GM21576 (cell line): ENCODE measurements at regions not wholly inside any gene's neighbourhood (a gene's known extent, or its start where the extent isn't known, plus 50 kb on each side); places are given as distances from the start of the nearest gene placed in this dataset.
"Not testable (repeated sequence)": the region's sequence is repeated elsewhere in the genome, so short reads cannot be mapped to it uniquely, and the experiment has no call there.

ENCODE experiments used
- ATAC-seq: cut with Tn5 transposase; IDR thresholded peaks from one replicate; pipeline ENCODE4 v1.9.1; 2021; ENCODE audit warnings: mild to moderate bottlenecking, moderate library complexity; ENCODE audit not compliant: unreplicated experiment

DNA sequence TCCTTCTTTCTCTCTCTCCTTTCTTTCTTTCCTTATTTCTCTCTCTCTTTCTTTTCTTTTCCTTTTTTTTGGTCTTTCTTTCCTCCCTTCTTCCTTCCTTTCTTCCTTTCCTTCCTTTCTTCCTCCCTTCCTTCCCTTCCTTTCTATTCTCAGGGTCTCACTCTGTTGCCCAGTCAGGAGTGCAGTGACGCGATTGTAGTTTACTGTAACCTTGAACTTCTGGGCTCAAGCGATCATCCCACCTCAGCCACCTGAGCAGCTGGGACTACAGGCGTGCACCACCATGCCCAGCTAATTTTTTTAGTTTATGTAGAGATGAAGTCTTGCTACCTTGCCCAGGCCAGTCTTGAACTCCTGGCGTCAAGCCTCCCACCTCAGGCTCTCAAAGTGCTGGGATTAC lies 83.8 kb upstream of the PPM1B start:
- ATAC-seq, result no peak

GRCh38 chr2:44086629-44087028 lies 82.0 kb upstream of the PPM1B start:
- no peak for ATAC-seq

GRCh38 chr2:44087036-44087713 lies 81.5 kb upstream of the PPM1B start:
- ATAC-seq, result peak; percentile 56

- no peak for ATAC-seq
These were observed 81.0 kb upstream of the PPM1B start for GRCh38 chr2:44087714-44088092.

GRCh38 chr2:44092519-44092918 lies 76.2 kb upstream of the PPM1B start:
- not testable (repeated sequence) for ATAC-seq

DNA sequence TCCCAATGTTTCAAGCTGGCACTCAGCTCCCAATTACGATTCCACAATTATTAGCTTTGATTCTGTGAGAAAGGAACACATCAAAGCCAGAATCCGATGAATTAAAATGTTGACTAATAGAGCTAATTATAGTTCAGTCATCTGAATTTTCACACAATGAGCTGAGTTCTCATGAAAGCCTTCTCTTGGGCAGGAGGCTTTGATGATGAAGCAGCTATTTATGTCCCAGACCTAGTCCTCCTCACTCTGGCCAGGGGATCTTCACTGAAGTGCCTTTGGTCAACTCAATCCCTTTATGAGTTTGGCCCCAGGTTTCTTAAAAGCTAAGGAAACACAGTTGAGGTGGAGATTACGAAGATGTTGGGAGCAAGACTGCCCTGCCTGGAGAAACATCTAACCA lies 74.7 kb upstream of the PPM1B start:
- no peak for ATAC-seq

- no peak for ATAC-seq
These were observed 71.3 kb upstream of the PPM1B start for GRCh38 chr2:44097322-44097907.

GRCh38 chr2:44098050-44098449 lies 70.6 kb upstream of the PPM1B start:
- ATAC-seq, result no peak

DNA sequence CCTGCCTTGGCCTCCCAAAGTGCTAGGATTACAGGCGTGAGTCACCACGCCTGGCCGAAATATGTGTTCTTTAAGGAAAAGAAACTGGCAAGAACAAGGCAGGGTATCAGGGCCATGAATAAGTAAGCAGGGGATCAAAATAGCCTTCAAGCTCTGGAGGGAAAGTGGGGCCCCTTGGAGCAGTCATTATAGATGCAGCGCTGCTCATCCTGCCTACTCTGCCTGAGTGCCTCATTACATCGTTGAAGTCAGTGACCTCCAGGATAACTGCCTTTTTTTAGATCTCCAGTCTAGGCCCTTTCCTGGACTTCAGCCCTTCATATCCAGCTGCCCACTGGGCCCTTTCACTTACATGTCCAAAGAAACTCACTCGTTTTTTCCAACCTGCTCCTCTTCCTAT lies 69.8 kb upstream of the PPM1B start:
- no peak for ATAC-seq

GRCh38 chr2:44100351-44100750 lies 68.3 kb upstream of the PPM1B start:
- ATAC-seq, result no peak

DNA sequence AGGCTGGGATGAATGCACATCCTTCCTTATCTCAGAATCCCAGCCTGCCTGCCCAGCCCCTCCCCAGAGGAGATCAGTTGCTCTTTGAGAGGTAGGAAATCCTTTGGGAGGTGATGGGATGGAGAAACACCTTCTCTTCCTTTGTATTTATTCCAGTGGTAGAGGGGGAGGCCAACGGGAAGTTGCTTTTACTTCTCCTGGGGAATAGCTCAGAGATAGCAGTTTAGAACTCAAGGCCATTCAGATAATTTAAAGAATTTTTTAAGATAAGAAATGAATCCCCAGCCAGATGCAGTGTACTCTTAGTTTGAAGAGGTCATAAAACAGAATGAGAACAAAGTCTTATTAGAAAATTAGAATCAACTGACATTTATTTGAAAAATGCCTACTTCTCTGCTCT lies 67.4 kb upstream of the PPM1B start:
- no peak for ATAC-seq

GRCh38 chr2:44102790-44103562 lies 65.7 kb upstream of the PPM1B start:
- no peak for ATAC-seq

GRCh38 chr2:44103639-44104038 lies 65.0 kb upstream of the PPM1B start:
- ATAC-seq, result no peak

- ATAC-seq, result no peak
These were observed 63.8 kb upstream of the PPM1B start for GRCh38 chr2:44104855-44105271.

DNA sequence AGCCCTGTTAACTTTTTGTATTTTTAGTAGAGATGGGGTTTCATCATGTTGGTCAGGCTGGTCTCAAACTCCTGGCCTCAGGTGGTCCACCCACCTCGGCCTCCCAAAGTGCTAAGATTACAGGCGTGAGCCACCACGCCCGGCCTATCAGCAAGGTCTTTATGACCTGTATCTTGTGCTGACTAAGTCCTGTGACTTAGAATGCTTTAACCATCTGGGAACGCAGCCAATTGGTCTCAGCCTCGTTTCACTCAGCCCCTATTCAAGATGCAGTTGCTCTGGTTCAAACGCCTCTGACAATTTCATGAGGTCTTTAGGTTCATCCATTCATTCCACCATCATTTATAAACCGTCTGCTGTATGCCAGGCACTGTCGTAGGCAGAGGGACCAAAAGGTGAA lies 62.2 kb upstream of the PPM1B start:
- ATAC-seq, result not testable (repeated sequence)

DNA sequence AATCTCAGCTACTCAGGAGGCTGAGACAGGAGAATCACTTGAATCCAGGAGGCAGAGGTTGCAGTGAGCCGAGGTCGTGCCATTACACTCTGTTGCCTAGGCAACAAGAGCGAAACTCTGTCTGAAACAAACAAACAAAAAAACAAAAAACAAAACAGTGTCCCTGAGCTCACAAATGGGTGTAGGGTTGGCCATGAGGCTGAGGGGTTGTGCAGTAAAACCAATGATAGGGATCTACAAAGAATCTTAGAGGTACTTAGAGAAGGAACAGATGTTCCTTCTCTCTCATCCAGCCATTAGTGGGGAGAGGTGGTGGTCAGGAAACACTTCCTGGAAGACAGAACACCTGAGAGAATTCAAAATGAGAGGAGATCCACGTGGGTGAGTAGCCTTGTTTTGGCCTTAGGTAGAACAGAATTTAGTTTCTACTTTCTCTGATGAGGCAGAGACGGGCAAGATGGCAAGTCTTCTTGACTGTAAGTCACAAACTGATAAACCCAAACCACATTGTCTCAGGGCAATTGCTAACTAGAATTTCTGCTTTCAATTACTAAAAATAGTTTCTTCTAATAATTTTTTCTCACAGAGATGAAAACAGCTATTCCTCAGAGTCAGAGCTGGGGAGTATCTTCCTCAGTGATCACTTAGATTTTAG lies 61.5 kb upstream of the PPM1B start:
- ATAC-seq, result peak; percentile 85

- ATAC-seq, result no peak
These were observed 60.7 kb upstream of the PPM1B start for GRCh38 chr2:44107974-44108373.

DNA sequence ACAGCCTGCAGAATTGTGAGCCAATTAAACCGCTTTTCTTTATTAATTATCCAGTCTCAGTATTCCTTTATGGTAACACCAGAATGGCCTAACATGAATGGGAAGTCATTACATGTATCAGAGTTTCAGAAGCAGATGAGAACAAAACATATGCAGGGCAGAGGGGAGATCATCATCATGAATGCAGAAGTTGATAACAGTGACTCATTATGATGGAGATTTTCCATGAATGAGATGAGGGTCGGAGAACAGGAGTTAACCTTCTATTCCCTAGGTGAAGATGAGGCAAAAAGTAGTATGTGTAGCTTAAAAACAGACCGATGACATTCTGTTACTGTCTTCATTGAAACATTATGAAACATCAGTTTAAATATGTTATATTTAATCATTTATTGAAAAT lies 59.5 kb upstream of the PPM1B start:
- ATAC-seq, result no peak

DNA sequence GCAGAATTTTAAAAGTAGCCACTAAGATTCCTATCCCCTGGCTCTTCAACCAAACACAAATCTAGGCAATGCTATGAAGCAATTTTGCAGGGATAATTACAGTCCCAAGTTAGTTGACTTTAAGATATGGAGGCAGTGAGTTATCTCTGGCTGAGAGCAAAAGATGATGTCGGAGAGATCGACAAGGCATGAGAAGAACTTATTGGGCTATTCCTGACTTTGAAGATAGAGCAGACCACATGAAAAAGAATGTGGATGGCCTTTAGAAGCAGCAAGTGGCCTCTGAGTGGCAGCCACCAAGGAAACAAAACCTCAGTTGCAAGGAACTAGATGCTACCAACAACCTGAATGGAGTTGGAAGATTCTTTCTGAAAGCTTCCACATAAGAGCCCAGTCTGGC lies 58.2 kb upstream of the PPM1B start:
- ATAC-seq, result no peak

DNA sequence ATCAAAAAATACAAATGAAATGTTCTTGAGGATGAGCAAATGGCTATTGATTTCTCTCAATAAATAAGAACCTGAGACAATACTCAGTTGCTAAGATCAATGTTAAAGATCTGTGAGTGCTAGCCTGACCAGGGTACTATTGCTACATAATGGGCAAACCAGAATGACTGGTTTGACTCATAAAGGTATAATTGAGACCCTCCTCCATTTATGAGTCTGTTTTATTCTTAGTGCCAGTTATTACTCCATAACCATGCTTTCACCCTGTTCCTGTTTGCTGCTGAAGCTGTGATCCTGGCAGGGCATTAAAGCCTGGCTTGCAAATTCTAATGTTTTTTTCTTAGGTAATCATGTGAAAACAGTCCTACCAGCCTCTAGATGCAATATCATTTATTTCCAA lies 56.6 kb upstream of the PPM1B start:
- ATAC-seq, result no peak

- no peak for ATAC-seq
These were observed 52.4 kb upstream of the PPM1B start for GRCh38 chr2:44116319-44116718.

GRCh38 chr2:44118257-44118656 lies 50.4 kb upstream of the PPM1B start:
- ATAC-seq, result no peak
